PC-9 (cell line): ENCODE measurements at regions not wholly inside any gene's neighbourhood (a gene's known extent, or its start where the extent isn't known, plus 50 kb on each side); places are given as distances from the start of the nearest gene placed in this dataset.

Experiments used
- EZH2 ChIP-seq: fragments of 200-600 bp; sonication (generic); IDR thresholded peaks from 2 replicates; pipeline ENCODE4 v1.8.0; 2017; ENCODE audit warnings: antibody characterized with exemption, low read depth
- TF ChIP-seq, protein P1 (sequence below): fragments of 200-600 bp; sonication (generic); conservative IDR thresholded peaks from 2 replicates; pipeline ENCODE4 v1.6.1; 2017; ENCODE audit warnings: mixed run types, antibody characterized with exemption, mild to moderate bottlenecking, moderate library complexity

DNA sequence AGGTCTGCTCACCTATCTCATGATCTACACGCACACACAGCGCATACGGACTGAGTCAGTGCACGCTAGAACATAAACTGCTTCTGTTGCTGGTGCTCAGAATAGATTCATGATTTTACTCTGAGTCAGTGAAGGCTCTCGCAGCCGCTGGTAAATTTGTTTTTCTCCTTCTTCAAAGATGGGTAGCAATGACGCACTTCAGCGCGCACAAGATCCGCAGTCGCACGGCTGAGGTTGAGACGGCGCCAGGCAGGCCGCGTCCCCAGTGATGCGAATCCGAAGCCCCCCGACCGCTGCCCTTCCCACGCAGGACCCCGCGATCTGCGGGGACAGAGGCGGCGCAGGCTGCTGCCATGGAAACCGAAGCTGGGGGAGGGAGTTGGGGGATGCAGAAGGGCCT, 103.7 kb upstream of the USP29 start:
- TF ChIP-seq, protein P1, sequence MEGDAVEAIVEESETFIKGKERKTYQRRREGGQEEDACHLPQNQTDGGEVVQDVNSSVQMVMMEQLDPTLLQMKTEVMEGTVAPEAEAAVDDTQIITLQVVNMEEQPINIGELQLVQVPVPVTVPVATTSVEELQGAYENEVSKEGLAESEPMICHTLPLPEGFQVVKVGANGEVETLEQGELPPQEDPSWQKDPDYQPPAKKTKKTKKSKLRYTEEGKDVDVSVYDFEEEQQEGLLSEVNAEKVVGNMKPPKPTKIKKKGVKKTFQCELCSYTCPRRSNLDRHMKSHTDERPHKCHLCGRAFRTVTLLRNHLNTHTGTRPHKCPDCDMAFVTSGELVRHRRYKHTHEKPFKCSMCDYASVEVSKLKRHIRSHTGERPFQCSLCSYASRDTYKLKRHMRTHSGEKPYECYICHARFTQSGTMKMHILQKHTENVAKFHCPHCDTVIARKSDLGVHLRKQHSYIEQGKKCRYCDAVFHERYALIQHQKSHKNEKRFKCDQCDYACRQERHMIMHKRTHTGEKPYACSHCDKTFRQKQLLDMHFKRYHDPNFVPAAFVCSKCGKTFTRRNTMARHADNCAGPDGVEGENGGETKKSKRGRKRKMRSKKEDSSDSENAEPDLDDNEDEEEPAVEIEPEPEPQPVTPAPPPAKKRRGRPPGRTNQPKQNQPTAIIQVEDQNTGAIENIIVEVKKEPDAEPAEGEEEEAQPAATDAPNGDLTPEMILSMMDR: no peak
- no peak for TF ChIP-seq EZH2
